OCI-LY7 (cell line): ENCODE measurements at regions not wholly inside any gene's neighbourhood (a gene's known extent, or its start where the extent isn't known, plus 50 kb on each side); places are given as distances from the start of the nearest gene placed in this dataset.

ENCODE experiments used
- BruUV-seq: library from RNA; stranded (reverse); fragments of 400-500 nt; replicated peaks from 2 replicates; lab custom pipeline; 2021; lab: Mats Ljungman, UMichigan
- CTCF ChIA-PET: fragments of 300-600 bp; sonication (Branson Sonifier 250); formaldehyde crosslinking; loops from one replicate; lab custom pipeline; 2022; ENCODE audit warnings: antibody characterized with exemption; ENCODE audit not compliant: unreplicated experiment; lab: Charles Lee
- POLR2A ChIA-PET: fragments of 300-600 bp; sonication (Branson Sonifier 250); formaldehyde crosslinking; loops from one replicate; lab custom pipeline; 2022; ENCODE audit warnings: antibody characterized with exemption; lab: Charles Lee
- DNase-seq: peaks from one replicate; pipeline ENCODE4 v3.0.0-alpha.2; 2015; ENCODE audit warnings: low spot score
- H2AFZ ChIP-seq: fragments of 200-600 bp; sonication (generic), shearing (Covaris generic); 2 replicates; pipeline ENCODE4 v1.6.1; 2014; ENCODE audit warnings: mild to moderate bottlenecking, antibody characterized with exemption, low read length, moderate library complexity
- H3K27ac ChIP-seq: fragments of 200-600 bp; sonication (generic); 2 replicates; pipeline ENCODE4 v1.5.1; 2014; ENCODE audit warnings: mixed run types, low read depth, mild to moderate bottlenecking, moderate library complexity, low read length, inconsistent platforms; ENCODE audit not compliant: poor library complexity, severe bottlenecking
- H3K36me3 ChIP-seq: fragments of 200-600 bp; sonication (generic); 2 replicates; pipeline ENCODE4 v1.6.1; 2014; ENCODE audit warnings: mild to moderate bottlenecking, antibody characterized with exemption, low read length, moderate library complexity, mixed read lengths; ENCODE audit not compliant: insufficient read depth
- H3K4me1 ChIP-seq: fragments of 200-600 bp; sonication (generic); 2 replicates; pipeline ENCODE4 v1.5.1; 2014; ENCODE audit warnings: mild to moderate bottlenecking, low read length; ENCODE audit not compliant: insufficient read depth, poor library complexity, severe bottlenecking
- H3K4me2 ChIP-seq: fragments of 200-600 bp; sonication (generic); 2 replicates; pipeline ENCODE4 v1.6.1; 2014; ENCODE audit warnings: mild to moderate bottlenecking, low read length
- H3K4me3 ChIP-seq: fragments of 200-600 bp; sonication (generic); 2 replicates; pipeline ENCODE4 v1.5.1; 2014; ENCODE audit warnings: mild to moderate bottlenecking, low read depth, low read length; ENCODE audit not compliant: poor library complexity, severe bottlenecking
- H3K79me2 ChIP-seq: fragments of 200-600 bp; sonication (generic); 2 replicates; pipeline ENCODE4 v1.6.1; 2016; ENCODE audit warnings: low read depth, mild to moderate bottlenecking, low read length, moderate library complexity, mixed read lengths; ENCODE audit not compliant: insufficient read depth
- H3K9me2 ChIP-seq: fragments of 200-600 bp; sonication (generic); 2 replicates; pipeline ENCODE4 v1.6.1; 2016; ENCODE audit warnings: mild to moderate bottlenecking, low read length, mixed read lengths; ENCODE audit not compliant: insufficient read depth
- H3K9me3 ChIP-seq: fragments of 200-600 bp; sonication (generic); 2 replicates; pipeline ENCODE4 v1.6.1; 2014; ENCODE audit warnings: mild to moderate bottlenecking, mixed run types, low read length, mixed read lengths
- H4K20me1 ChIP-seq: fragments of 200-600 bp; sonication (generic); 2 replicates; pipeline ENCODE4 v1.6.1; 2014; ENCODE audit warnings: mild to moderate bottlenecking, antibody characterized with exemption, low read length, moderate library complexity, mixed read lengths; ENCODE audit not compliant: insufficient read depth
- CTCF ChIP-seq: fragments of 200-600 bp; sonication (generic); conservative IDR thresholded peaks from 2 replicates; pipeline ENCODE4 v1.5.1; 2014; ENCODE audit warnings: mild to moderate bottlenecking, antibody characterized with exemption, low read length, moderate library complexity, mixed read lengths
- EZH2phosphoT487 ChIP-seq: fragments of 200-600 bp; sonication (generic); IDR thresholded peaks from 2 replicates; pipeline ENCODE4 v1.6.1; 2018; ENCODE audit warnings: low read depth, borderline replicate concordance, mild to moderate bottlenecking, mixed run types, antibody characterized with exemption, low read length, moderate library complexity, mixed read lengths
- intact Hi-C: fragments of 100-400 bp; cut with micrococcal nuclease; formaldehyde crosslinking; loops from one replicate; pipeline ENCODE4 v1.10.0; 2022; ENCODE audit not compliant: unreplicated experiment

GRCh38 chr3:71955240-71956068 is 170.5 kb upstream of the PROK2 start:
- Histone ChIP-seq H3K4me1 (peaks cover 25% of the 10 kb centered on the region), H2AFZ (peak overlapping the region; percentile 19; the same call in 1 of the 2 replicates), H4K20me1 (no peaks in the 10 kb centered on the region), H3K79me2 (no peaks in the 10 kb centered on the region), H3K9me2 (no peaks in the 10 kb centered on the region), H3K9me3 (no peaks in the 10 kb centered on the region), H3K36me3 (no peaks in the 10 kb centered on the region), H3K4me2 (peak overlapping the region; percentile 33), H3K27ac (no peak overlapping the region), H3K4me3 (no peak overlapping the region)
- no TSS peak for BruUV-seq
- DNase-seq: peak; percentile 66
- POLR2A ChIA-PET: interaction anchor here (0.6 to 1.5 kb wide), 4 partner anchors 12 to 140 kb away, joined by 3 to 4 read pairs (median 3); no protein-coding TSS in a partner anchor
- CTCF ChIA-PET: interaction anchor here (0.5 kb wide), 1 partner anchor 137 kb away, joined by 3 read pairs; no protein-coding TSS in a partner anchor
- intact Hi-C loops: loop anchor here (1.0 to 10.0 kb wide), 4 partner anchors 123 to 859 kb away; no protein-coding TSS in a partner anchor
- TF ChIP-seq CTCF (peak; percentile 91), EZH2phosphoT487 (no peak)

- no peaks in the 10 kb centered on the region for H4K20me1 ChIP-seq
- H3K9me2 ChIP-seq: no peaks in the 10 kb centered on the region
- H3K4me3 ChIP-seq: no peak overlapping the region
- no TSS peak for BruUV-seq
- H3K36me3 ChIP-seq: no peaks in the 10 kb centered on the region
- ChIA-PET CTCF (no interaction called here), POLR2A (interaction anchor here (1.1 kb wide), 1 partner anchor 127 kb away, joined by 3 read pairs; no protein-coding TSS in a partner anchor)
- DNase-seq: no peak
- no peaks in the 10 kb centered on the region for H3K79me2 ChIP-seq
- no peak overlapping the region for H3K27ac ChIP-seq
- no peak overlapping the region for H2AFZ ChIP-seq
- intact Hi-C loops: loop anchor here (10.0 kb wide), 1 partner anchor 863 kb away; no protein-coding TSS in a partner anchor
- H3K4me2 ChIP-seq: no peak overlapping the region
- TF ChIP-seq EZH2phosphoT487 (no peak), CTCF (no peak)
- H3K9me3 ChIP-seq: no peaks in the 10 kb centered on the region
- H3K4me1 ChIP-seq: peaks cover 16% of the 10 kb centered on the region
These were observed 166.9 kb upstream of the PROK2 start for GRCh38 chr3:71951842-71952241.
